ENCODE measurements at regions not wholly inside any gene's neighbourhood (a gene's known extent, or its start where the extent isn't known, plus 50 kb on each side); places are given as distances from the start of the nearest gene placed in this dataset.

DNA sequence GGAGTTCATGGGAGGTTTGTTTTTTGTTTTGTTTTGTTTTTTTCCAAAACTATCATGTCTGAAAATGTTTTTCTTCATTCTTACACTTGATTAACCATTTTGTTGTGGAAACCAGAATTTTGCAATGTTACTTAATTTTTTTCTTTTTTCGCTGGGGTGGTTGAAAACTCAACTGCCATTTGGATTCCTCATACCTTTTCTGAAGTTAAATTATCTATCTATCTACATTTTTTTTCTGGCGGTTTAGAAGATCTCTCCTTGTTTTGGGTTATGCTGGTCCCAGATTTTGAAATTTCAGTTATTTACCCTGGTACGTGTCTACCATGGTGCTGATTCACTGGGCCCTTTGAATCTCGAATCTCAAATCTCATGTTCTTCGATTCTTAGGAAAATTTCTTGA lies 316.2 kb upstream of the SMARCA2 start (continued):
- TF ChIP-seq USF2 (IDR thresholded peaks at IDR 0.05; ENCODE audit: borderline replicate concordance, low read depth, low read length): no peak
- TF ChIP-seq MEF2A (IDR thresholded peaks at IDR 0.05; ENCODE audit: borderline replicate concordance, low read depth): no peak

DNA sequence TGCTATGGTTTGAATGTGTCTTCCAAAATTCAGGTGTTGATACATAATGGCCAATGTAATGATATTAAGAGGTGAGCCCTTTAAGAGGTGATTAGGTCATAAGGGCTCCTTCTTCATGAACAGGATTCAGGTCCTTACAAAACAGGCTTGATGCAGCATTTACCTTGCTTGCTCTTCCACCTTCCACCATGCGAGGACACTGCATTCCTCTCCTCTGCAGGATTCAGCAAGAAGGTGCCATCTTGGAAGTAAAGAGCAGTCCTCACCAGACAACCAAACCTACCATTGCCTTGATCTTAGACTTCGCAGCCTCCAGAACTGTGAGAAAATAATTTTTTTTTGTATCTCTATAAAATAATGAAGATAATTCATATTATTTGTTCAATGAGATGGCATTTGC lies 314.0 kb upstream of the SMARCA2 start:
- Histone ChIP-seq H3K9me2 (no peaks in the 10 kb centered on the region), H2AFZ (ENCODE audit: low read depth) (no peak overlapping the region), H3K27me3 (ENCODE audit: insufficient read depth) (no peaks in the 10 kb centered on the region), H3F3A (replicated peaks; ENCODE audit: insufficient read depth) (no peaks in the 10 kb centered on the region), H3K4me3 (ENCODE audit: low read depth in 2 of 2, low read length in 1 of 2) (no peak overlapping the region), H4K20me1 (ENCODE audit: insufficient read depth) (no peaks in the 10 kb centered on the region), H3K27ac (ENCODE audit: low read depth in 2 of 2, low read length in 1 of 2) (no peak overlapping the region), H3K9me3 (no peaks in the 10 kb centered on the region), H3K79me2 (ENCODE audit: insufficient read depth) (no peaks in the 10 kb centered on the region), H3K36me3 (replicated peaks in 1 of 2; ENCODE audit: control insufficient read depth in 1 of 2, insufficient read depth in 2 of 2, low read length in 1 of 2) (no peaks in the 10 kb centered on the region), H3K4me2 (no peak overlapping the region), H3K4me1 (ENCODE audit: control insufficient read depth in 1 of 2, insufficient read depth in 2 of 2, low read depth in 1 of 2, low read length in 1 of 2) (no peaks in the 10 kb centered on the region), H3K9ac (no peak overlapping the region)
- DNase-seq: no peak
- TF ChIP-seq TEAD4 (IDR thresholded peaks at IDR 0.05; ENCODE audit: borderline replicate concordance, insufficient read depth) (no peak), NRF1 (IDR thresholded peaks at IDR 0.05; ENCODE audit: low read depth, low read length) (no peak), RFX5 (IDR thresholded peaks at IDR 0.05; ENCODE audit: low read length) (no peak)
- ChIA-PET CTCF (no interaction called here), POLR2A (no interaction called here)
- 3% methylated on average over 2 of the region's 2 CpGs for WGBS (ENCODE audit: low lambda C conversion rate)

GRCh38 chr9:1702701-1703100 lies 312.4 kb upstream of the SMARCA2 start:
- WGBS (ENCODE audit: low lambda C conversion rate): 2% methylated on average over 3 of the region's 3 CpGs
- Histone ChIP-seq H3K79me2 (ENCODE audit: insufficient read depth) (no peaks in the 10 kb centered on the region), H3K4me2 (no peak overlapping the region), H3K9me2 (no peaks in the 10 kb centered on the region), H2AFZ (ENCODE audit: low read depth) (no peak overlapping the region), H3K36me3 (replicated peaks in 1 of 2; ENCODE audit: control insufficient read depth in 1 of 2, insufficient read depth in 2 of 2, low read length in 1 of 2) (no peaks in the 10 kb centered on the region), H3K27me3 (ENCODE audit: insufficient read depth) (no peaks in the 10 kb centered on the region), H3F3A (replicated peaks; ENCODE audit: insufficient read depth) (no peaks in the 10 kb centered on the region), H3K27ac (ENCODE audit: low read depth in 2 of 2, low read length in 1 of 2) (no peak overlapping the region), H3K9me3 (no peaks in the 10 kb centered on the region), H3K4me3 (ENCODE audit: low read depth in 2 of 2, low read length in 1 of 2) (no peak overlapping the region), H3K9ac (no peak overlapping the region), H3K4me1 (ENCODE audit: control insufficient read depth in 1 of 2, insufficient read depth in 2 of 2, low read depth in 1 of 2, low read length in 1 of 2) (no peaks in the 10 kb centered on the region), H4K20me1 (ENCODE audit: insufficient read depth) (no peaks in the 10 kb centered on the region)
- ChIA-PET CTCF (no interaction called here), POLR2A (no interaction called here)
- no peak for DNase-seq
- TF ChIP-seq RCOR1 (IDR thresholded peaks at IDR 0.05; ENCODE audit: low read length) (no peak), ELF1 (IDR thresholded peaks at IDR 0.05) (no peak), NFIC (IDR thresholded peaks at IDR 0.05; ENCODE audit: borderline replicate concordance) (no peak), MEF2A (IDR thresholded peaks at IDR 0.05; ENCODE audit: borderline replicate concordance, low read depth) (no peak), EP300 (IDR thresholded peaks at IDR 0.05; ENCODE audit: borderline replicate concordance in 1 of 2, low read depth in 1 of 2, low read length in 1 of 2) (no peak), TAF1 (IDR thresholded peaks at IDR 0.05; ENCODE audit: borderline replicate concordance, low read depth, low read length) (no peak)
- TF ChIP-seq, protein P1, sequence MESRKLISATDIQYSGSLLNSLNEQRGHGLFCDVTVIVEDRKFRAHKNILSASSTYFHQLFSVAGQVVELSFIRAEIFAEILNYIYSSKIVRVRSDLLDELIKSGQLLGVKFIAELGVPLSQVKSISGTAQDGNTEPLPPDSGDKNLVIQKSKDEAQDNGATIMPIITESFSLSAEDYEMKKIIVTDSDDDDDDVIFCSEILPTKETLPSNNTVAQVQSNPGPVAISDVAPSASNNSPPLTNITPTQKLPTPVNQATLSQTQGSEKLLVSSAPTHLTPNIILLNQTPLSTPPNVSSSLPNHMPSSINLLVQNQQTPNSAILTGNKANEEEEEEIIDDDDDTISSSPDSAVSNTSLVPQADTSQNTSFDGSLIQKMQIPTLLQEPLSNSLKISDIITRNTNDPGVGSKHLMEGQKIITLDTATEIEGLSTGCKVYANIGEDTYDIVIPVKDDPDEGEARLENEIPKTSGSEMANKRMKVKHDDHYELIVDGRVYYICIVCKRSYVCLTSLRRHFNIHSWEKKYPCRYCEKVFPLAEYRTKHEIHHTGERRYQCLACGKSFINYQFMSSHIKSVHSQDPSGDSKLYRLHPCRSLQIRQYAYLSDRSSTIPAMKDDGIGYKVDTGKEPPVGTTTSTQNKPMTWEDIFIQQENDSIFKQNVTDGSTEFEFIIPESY (IDR thresholded peaks at IDR 0.05; ENCODE audit: borderline replicate concordance, low read depth): no peak
- TF ChIP-seq, protein P2, sequence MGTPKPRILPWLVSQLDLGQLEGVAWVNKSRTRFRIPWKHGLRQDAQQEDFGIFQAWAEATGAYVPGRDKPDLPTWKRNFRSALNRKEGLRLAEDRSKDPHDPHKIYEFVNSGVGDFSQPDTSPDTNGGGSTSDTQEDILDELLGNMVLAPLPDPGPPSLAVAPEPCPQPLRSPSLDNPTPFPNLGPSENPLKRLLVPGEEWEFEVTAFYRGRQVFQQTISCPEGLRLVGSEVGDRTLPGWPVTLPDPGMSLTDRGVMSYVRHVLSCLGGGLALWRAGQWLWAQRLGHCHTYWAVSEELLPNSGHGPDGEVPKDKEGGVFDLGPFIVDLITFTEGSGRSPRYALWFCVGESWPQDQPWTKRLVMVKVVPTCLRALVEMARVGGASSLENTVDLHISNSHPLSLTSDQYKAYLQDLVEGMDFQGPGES (IDR thresholded peaks at IDR 0.05; ENCODE audit: low read depth, low read length): no peak
